Retinal pigment epithelial cell (primary cell): ENCODE measurements at regions not wholly inside any gene's neighbourhood (a gene's known extent, or its start where the extent isn't known, plus 50 kb on each side); places are given as distances from the start of the nearest gene placed in this dataset.

Experiments
- DNase-seq: peaks from one replicate; pipeline ENCODE4 v3.0.0-alpha.2; 2010; ENCODE audit warnings: low read depth
- H3K4me3 ChIP-seq: 2 replicates; pipeline ENCODE4 v1.5.1; 2011; ENCODE audit warnings: mild to moderate bottlenecking, low read length, control low read depth, moderate library complexity
- TF ChIP-seq, protein P1 (sequence below): conservative IDR thresholded peaks from 2 replicates; pipeline ENCODE4 v1.5.1; 2011; ENCODE audit warnings: low read depth, low read length, control low read depth, inconsistent platforms

- no peak overlapping the region for H3K4me3 ChIP-seq
- DNase-seq: no peak
- TF ChIP-seq, protein P1, sequence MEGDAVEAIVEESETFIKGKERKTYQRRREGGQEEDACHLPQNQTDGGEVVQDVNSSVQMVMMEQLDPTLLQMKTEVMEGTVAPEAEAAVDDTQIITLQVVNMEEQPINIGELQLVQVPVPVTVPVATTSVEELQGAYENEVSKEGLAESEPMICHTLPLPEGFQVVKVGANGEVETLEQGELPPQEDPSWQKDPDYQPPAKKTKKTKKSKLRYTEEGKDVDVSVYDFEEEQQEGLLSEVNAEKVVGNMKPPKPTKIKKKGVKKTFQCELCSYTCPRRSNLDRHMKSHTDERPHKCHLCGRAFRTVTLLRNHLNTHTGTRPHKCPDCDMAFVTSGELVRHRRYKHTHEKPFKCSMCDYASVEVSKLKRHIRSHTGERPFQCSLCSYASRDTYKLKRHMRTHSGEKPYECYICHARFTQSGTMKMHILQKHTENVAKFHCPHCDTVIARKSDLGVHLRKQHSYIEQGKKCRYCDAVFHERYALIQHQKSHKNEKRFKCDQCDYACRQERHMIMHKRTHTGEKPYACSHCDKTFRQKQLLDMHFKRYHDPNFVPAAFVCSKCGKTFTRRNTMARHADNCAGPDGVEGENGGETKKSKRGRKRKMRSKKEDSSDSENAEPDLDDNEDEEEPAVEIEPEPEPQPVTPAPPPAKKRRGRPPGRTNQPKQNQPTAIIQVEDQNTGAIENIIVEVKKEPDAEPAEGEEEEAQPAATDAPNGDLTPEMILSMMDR: no peak
Measured at GRCh38 chr2:126799301-126799700, 99.4 kb upstream of the TEX51 start.

- H3K4me3 ChIP-seq: no peak overlapping the region
- TF ChIP-seq, protein P1: no peak
- DNase-seq: no peak
Measured at GRCh38 chr2:126801473-126801872, 97.2 kb upstream of the TEX51 start.

DNA sequence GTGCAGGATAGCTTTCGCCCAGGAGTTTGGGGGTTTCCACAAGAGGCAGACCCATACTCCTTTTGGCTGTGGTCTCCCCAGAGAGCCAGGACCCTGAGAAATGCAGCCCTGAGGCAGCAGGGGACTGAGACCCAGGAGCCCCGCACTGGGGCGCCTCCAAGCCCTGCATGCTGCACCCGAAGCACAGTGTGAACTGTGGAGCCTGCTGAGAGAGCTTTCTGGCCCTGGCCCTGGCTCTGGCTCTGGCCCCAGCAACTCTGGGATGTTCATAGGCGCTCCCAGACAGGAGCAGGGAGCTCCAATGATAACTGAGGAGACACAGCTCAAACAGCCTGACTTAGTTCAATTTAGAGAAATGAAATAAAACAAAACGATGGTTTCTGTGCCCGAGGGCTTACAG is 96.4 kb upstream of the TEX51 start:
- no peak overlapping the region for H3K4me3 ChIP-seq
- TF ChIP-seq, protein P1: no peak
- DNase-seq: no peak

- DNase-seq: no peak
- TF ChIP-seq, protein P1: no peak
- H3K4me3 ChIP-seq: no peak overlapping the region
Measured at GRCh38 chr2:126802774-126803433, 95.8 kb upstream of the TEX51 start.

GRCh38 chr2:126803434-126803775 is 95.3 kb upstream of the TEX51 start:
- no peak overlapping the region for H3K4me3 ChIP-seq
- TF ChIP-seq, protein P1: no peak
- DNase-seq: no peak

GRCh38 chr2:126804347-126804746 is 94.3 kb upstream of the TEX51 start:
- no peak overlapping the region for H3K4me3 ChIP-seq
- no peak for DNase-seq
- TF ChIP-seq, protein P1: no peak

- TF ChIP-seq, protein P1: no peak
- no peak overlapping the region for H3K4me3 ChIP-seq
- no peak for DNase-seq
Measured at GRCh38 chr2:126808929-126809328, 89.8 kb upstream of the TEX51 start.
